HCT116 (cell line): ENCODE measurements at regions not wholly inside any gene's neighbourhood (a gene's known extent, or its start where the extent isn't known, plus 50 kb on each side); places are given as distances from the start of the nearest gene placed in this dataset.

Experiments
- ATF3 ChIP-seq: IDR thresholded peaks from 2 replicates; pipeline ENCODE4 v1.6.1; 2012
- CEBPB ChIP-seq: IDR thresholded peaks from 2 replicates; pipeline ENCODE4 v1.6.1; 2012; ENCODE audit warnings: low read depth
- EZH2 ChIP-seq: fragments of 200-600 bp; sonication (generic); IDR thresholded peaks from 2 replicates; pipeline ENCODE4 v1.6.1; 2017; ENCODE audit warnings: antibody characterized with exemption, mixed run types
- EZH2phosphoT487 ChIP-seq: fragments of 200-600 bp; IDR thresholded peaks from 2 replicates; pipeline ENCODE4 v1.6.1; 2018; ENCODE audit warnings: antibody characterized with exemption, borderline replicate concordance
- JUND ChIP-seq: IDR thresholded peaks from 2 replicates; pipeline ENCODE4 v1.6.1; 2012
- MAX ChIP-seq: IDR thresholded peaks from 2 replicates; pipeline ENCODE4 v1.6.1; 2012
- POLR2A ChIP-seq: IDR thresholded peaks from 2 replicates; pipeline ENCODE4 v1.7.0; 2011; ENCODE audit warnings: borderline replicate concordance; ENCODE audit not compliant: insufficient read depth, insufficient read length; ENCODE audit errors: extremely low read depth
- POLR2AphosphoS5 ChIP-seq: IDR thresholded peaks from 2 replicates; pipeline ENCODE4 v1.6.1; 2011; ENCODE audit warnings: mild to moderate bottlenecking, low read depth, low read length, moderate library complexity
- SP1 ChIP-seq: IDR thresholded peaks from 2 replicates; pipeline ENCODE4 v1.6.1; 2012; ENCODE audit warnings: low read depth
- ZFX ChIP-seq: fragments of 450-650 bp; IDR thresholded peaks from 2 replicates; pipeline ENCODE4 v1.6.1; 2017
- ZNF274 ChIP-seq: fragments of 200-500 bp; sonication (Bioruptor generic); IDR thresholded peaks from 2 replicates; pipeline ENCODE4 v1.6.1; 2014; ENCODE audit warnings: mild to moderate bottlenecking, low read depth, low read length, inconsistent platforms
- TF ChIP-seq, protein P1 (sequence below), 3 experiments: fragments of 200-600 bp in 1 of 3; sonication (generic) in 1 of 3; IDR thresholded peaks in 2 of 3; conservative IDR thresholded peaks in 1 of 3; 2 replicates each; pipeline ENCODE4 v1.5.1; 2012 to 2017; ENCODE audit warnings: low read depth in 2 of 3, low read length in 2 of 3, antibody characterized with exemption in 1 of 3, borderline replicate concordance in 1 of 3, control low read depth in 1 of 3, mild to moderate bottlenecking in 1 of 3, mixed read lengths in 1 of 3, mixed run types in 1 of 3, moderate library complexity in 1 of 3; ENCODE audit not compliant: insufficient read depth in 1 of 3
- TF ChIP-seq, protein P2 (sequence below): IDR thresholded peaks from 2 replicates; pipeline ENCODE4 v1.6.1; 2012; ENCODE audit warnings: low read depth
- TF ChIP-seq, protein P3 (sequence below): IDR thresholded peaks from 2 replicates; pipeline ENCODE4 v1.6.1; 2011; ENCODE audit warnings: mild to moderate bottlenecking, low read length, moderate library complexity; ENCODE audit not compliant: insufficient replicate concordance; ENCODE audit errors: extremely low read depth

DNA sequence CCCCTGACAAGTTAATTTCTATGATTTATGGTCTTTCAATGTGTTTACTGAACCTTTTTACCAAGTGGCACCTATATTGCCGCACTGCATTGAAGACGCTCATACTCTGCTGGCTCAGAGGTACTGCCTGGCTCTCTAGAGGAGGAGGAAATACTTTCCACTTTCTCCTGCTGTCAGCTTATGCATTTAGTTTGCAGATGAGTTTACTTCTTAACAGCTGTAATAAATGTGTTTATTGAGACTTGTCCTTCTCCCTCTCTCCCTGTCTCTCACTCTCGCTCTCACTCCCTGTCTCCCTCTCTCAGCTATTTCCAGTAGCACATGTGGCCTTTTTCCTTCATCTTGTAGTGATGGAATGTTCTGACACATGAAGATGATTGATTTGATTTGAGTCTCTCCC, 60.3 kb upstream of the SPATA13 start:
- TF ChIP-seq, protein P1, sequence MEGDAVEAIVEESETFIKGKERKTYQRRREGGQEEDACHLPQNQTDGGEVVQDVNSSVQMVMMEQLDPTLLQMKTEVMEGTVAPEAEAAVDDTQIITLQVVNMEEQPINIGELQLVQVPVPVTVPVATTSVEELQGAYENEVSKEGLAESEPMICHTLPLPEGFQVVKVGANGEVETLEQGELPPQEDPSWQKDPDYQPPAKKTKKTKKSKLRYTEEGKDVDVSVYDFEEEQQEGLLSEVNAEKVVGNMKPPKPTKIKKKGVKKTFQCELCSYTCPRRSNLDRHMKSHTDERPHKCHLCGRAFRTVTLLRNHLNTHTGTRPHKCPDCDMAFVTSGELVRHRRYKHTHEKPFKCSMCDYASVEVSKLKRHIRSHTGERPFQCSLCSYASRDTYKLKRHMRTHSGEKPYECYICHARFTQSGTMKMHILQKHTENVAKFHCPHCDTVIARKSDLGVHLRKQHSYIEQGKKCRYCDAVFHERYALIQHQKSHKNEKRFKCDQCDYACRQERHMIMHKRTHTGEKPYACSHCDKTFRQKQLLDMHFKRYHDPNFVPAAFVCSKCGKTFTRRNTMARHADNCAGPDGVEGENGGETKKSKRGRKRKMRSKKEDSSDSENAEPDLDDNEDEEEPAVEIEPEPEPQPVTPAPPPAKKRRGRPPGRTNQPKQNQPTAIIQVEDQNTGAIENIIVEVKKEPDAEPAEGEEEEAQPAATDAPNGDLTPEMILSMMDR (IDR thresholded peaks at IDR 0.05 in 2 of 3, conservative IDR thresholded peaks at IDR 0.05 in 1 of 3; ENCODE audit: borderline replicate concordance in 1 of 3, insufficient read depth in 1 of 3, low read depth in 2 of 3, low read length in 2 of 3), result no peak
- TF ChIP-seq SP1 (no peak), MAX (no peak), EZH2 (no peak), ZFX (no peak), ATF3 (no peak), POLR2A (no peak), ZNF274 (no peak), EZH2phosphoT487 (no peak), CEBPB (no peak), JUND (no peak), POLR2AphosphoS5 (no peak)
- TF ChIP-seq, protein P2, sequence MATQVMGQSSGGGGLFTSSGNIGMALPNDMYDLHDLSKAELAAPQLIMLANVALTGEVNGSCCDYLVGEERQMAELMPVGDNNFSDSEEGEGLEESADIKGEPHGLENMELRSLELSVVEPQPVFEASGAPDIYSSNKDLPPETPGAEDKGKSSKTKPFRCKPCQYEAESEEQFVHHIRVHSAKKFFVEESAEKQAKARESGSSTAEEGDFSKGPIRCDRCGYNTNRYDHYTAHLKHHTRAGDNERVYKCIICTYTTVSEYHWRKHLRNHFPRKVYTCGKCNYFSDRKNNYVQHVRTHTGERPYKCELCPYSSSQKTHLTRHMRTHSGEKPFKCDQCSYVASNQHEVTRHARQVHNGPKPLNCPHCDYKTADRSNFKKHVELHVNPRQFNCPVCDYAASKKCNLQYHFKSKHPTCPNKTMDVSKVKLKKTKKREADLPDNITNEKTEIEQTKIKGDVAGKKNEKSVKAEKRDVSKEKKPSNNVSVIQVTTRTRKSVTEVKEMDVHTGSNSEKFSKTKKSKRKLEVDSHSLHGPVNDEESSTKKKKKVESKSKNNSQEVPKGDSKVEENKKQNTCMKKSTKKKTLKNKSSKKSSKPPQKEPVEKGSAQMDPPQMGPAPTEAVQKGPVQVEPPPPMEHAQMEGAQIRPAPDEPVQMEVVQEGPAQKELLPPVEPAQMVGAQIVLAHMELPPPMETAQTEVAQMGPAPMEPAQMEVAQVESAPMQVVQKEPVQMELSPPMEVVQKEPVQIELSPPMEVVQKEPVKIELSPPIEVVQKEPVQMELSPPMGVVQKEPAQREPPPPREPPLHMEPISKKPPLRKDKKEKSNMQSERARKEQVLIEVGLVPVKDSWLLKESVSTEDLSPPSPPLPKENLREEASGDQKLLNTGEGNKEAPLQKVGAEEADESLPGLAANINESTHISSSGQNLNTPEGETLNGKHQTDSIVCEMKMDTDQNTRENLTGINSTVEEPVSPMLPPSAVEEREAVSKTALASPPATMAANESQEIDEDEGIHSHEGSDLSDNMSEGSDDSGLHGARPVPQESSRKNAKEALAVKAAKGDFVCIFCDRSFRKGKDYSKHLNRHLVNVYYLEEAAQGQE, result no peak
- TF ChIP-seq, protein P3, sequence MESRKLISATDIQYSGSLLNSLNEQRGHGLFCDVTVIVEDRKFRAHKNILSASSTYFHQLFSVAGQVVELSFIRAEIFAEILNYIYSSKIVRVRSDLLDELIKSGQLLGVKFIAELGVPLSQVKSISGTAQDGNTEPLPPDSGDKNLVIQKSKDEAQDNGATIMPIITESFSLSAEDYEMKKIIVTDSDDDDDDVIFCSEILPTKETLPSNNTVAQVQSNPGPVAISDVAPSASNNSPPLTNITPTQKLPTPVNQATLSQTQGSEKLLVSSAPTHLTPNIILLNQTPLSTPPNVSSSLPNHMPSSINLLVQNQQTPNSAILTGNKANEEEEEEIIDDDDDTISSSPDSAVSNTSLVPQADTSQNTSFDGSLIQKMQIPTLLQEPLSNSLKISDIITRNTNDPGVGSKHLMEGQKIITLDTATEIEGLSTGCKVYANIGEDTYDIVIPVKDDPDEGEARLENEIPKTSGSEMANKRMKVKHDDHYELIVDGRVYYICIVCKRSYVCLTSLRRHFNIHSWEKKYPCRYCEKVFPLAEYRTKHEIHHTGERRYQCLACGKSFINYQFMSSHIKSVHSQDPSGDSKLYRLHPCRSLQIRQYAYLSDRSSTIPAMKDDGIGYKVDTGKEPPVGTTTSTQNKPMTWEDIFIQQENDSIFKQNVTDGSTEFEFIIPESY, result no peak
